ENCODE measurements at regions not wholly inside any gene's neighbourhood (a gene's known extent, or its start where the extent isn't known, plus 50 kb on each side); places are given as distances from the start of the nearest gene placed in this dataset.

GRCh38 chr15:46815765-46816164 lies 901.5 kb upstream of the SEMA6D start:
- DNase-seq (ENCODE audit: low read depth): no peak
- no peak overlapping the region for H3K4me3 ChIP-seq (ENCODE audit: low read depth, low read length)

GRCh38 chr15:46848704-46849103 lies 868.6 kb upstream of the SEMA6D start:
- peak; percentile 16 for DNase-seq (ENCODE audit: low read depth)
- no peak overlapping the region for H3K4me3 ChIP-seq (ENCODE audit: low read depth, low read length)

- DNase-seq (ENCODE audit: low read depth): no peak
- no peak overlapping the region for H3K4me3 ChIP-seq (ENCODE audit: low read depth, low read length)
Measured at GRCh38 chr15:46853600-46853999, 863.7 kb upstream of the SEMA6D start.

GRCh38 chr15:46854564-46854963 lies 862.7 kb upstream of the SEMA6D start:
- no peak overlapping the region for H3K4me3 ChIP-seq (ENCODE audit: low read depth, low read length)
- no peak for DNase-seq (ENCODE audit: low read depth)

- DNase-seq (ENCODE audit: low read depth): no peak
- no peak overlapping the region for H3K4me3 ChIP-seq (ENCODE audit: low read depth, low read length)
Measured at GRCh38 chr15:46855388-46855787, 861.9 kb upstream of the SEMA6D start.

GRCh38 chr15:46856839-46857502 lies 860.3 kb upstream of the SEMA6D start:
- no peak for DNase-seq (ENCODE audit: low read depth)
- no peak overlapping the region for H3K4me3 ChIP-seq (ENCODE audit: low read depth, low read length)

- H3K4me3 ChIP-seq (ENCODE audit: low read depth, low read length): no peak overlapping the region
- DNase-seq (ENCODE audit: low read depth): no peak
Measured at GRCh38 chr15:46858150-46858549, 859.2 kb upstream of the SEMA6D start.

- H3K4me3 ChIP-seq (ENCODE audit: low read depth, low read length): no peak overlapping the region
- DNase-seq (ENCODE audit: low read depth): no peak
Measured at GRCh38 chr15:46861796-46862195, 855.5 kb upstream of the SEMA6D start.

GRCh38 chr15:46865155-46865554 lies 852.1 kb upstream of the SEMA6D start:
- H3K4me3 ChIP-seq (ENCODE audit: low read depth, low read length): no peak overlapping the region

GRCh38 chr15:46872286-46872980 lies 844.9 kb upstream of the SEMA6D start:
- no peak for DNase-seq (ENCODE audit: low read depth)
- H3K4me3 ChIP-seq (ENCODE audit: low read depth, low read length): no peak overlapping the region

More at GRCh38 chr15:46865155-46865554, 852.1 kb upstream of the SEMA6D start:
- DNase-seq (ENCODE audit: low read depth): no peak

- no peak overlapping the region for H3K4me3 ChIP-seq (ENCODE audit: low read depth, low read length)
- no peak for DNase-seq (ENCODE audit: low read depth)
Measured at GRCh38 chr15:46872981-46873330, 844.3 kb upstream of the SEMA6D start.

- no peak overlapping the region for H3K4me3 ChIP-seq (ENCODE audit: low read depth, low read length)
- no peak for DNase-seq (ENCODE audit: low read depth)
Measured at GRCh38 chr15:46879032-46879770, 838.1 kb upstream of the SEMA6D start.

- no peak overlapping the region for H3K4me3 ChIP-seq (ENCODE audit: low read depth, low read length)
- DNase-seq (ENCODE audit: low read depth): no peak
Measured at GRCh38 chr15:46880791-46881190, 836.5 kb upstream of the SEMA6D start.

GRCh38 chr15:46892621-46893160 lies 824.6 kb upstream of the SEMA6D start:
- no peak for DNase-seq (ENCODE audit: low read depth)

GRCh38 chr15:46894644-46895043 lies 822.7 kb upstream of the SEMA6D start:
- DNase-seq (ENCODE audit: low read depth): no peak
- H3K4me3 ChIP-seq (ENCODE audit: low read depth, low read length): no peak overlapping the region

More at GRCh38 chr15:46892621-46893160, 824.6 kb upstream of the SEMA6D start:
- no peak overlapping the region for H3K4me3 ChIP-seq (ENCODE audit: low read depth, low read length)

- no peak for DNase-seq (ENCODE audit: low read depth)
- H3K4me3 ChIP-seq (ENCODE audit: low read depth, low read length): no peak overlapping the region
Measured at GRCh38 chr15:46897266-46897665, 820.0 kb upstream of the SEMA6D start.

GRCh38 chr15:46901001-46901400 lies 816.3 kb upstream of the SEMA6D start:
- no peak overlapping the region for H3K4me3 ChIP-seq (ENCODE audit: low read depth, low read length)
- no peak for DNase-seq (ENCODE audit: low read depth)

GRCh38 chr15:46917721-46918252 lies 799.5 kb upstream of the SEMA6D start:
- H3K4me3 ChIP-seq (ENCODE audit: low read depth, low read length): no peak overlapping the region
- no peak for DNase-seq (ENCODE audit: low read depth)

- no peak for DNase-seq (ENCODE audit: low read depth)
- no peak overlapping the region for H3K4me3 ChIP-seq (ENCODE audit: low read depth, low read length)
Measured at GRCh38 chr15:46918462-46919140, 798.7 kb upstream of the SEMA6D start.

GRCh38 chr15:46921891-46922290 lies 795.4 kb upstream of the SEMA6D start:
- no peak for DNase-seq (ENCODE audit: low read depth)
- H3K4me3 ChIP-seq (ENCODE audit: low read depth, low read length): no peak overlapping the region

Measured in skeletal muscle cell (primary cell).